Hepatocyte (in vitro differentiated cells): ENCODE measurements at regions not wholly inside any gene's neighbourhood (a gene's known extent, or its start where the extent isn't known, plus 50 kb on each side); places are given as distances from the start of the nearest gene placed in this dataset.

Experiments
- EZH2 ChIP-seq: fragments of 200-600 bp; sonication (generic); IDR thresholded peaks from 2 replicates; pipeline ENCODE4 v1.6.1; 2016; ENCODE audit warnings: antibody characterized with exemption, mild to moderate bottlenecking, borderline replicate concordance
- EZH2phosphoT487 ChIP-seq: fragments of 200-600 bp; sonication (generic); IDR thresholded peaks from one replicate; pipeline ENCODE4 v1.6.1; 2018; ENCODE audit warnings: antibody characterized with exemption, mild to moderate bottlenecking, low read depth, moderate library complexity; ENCODE audit not compliant: unreplicated experiment, severe bottlenecking
- TF ChIP-seq, protein P1 (sequence below): fragments of 200-600 bp; sonication (generic); IDR thresholded peaks from 2 replicates; pipeline ENCODE4 v1.5.1; 2016; ENCODE audit warnings: antibody characterized with exemption, mild to moderate bottlenecking; ENCODE audit not compliant: poor library complexity

GRCh38 chr7:130882396-130882795 is 148.4 kb upstream of the KLF14 start:
- TF ChIP-seq EZH2phosphoT487: no peak
- TF ChIP-seq, protein P1, sequence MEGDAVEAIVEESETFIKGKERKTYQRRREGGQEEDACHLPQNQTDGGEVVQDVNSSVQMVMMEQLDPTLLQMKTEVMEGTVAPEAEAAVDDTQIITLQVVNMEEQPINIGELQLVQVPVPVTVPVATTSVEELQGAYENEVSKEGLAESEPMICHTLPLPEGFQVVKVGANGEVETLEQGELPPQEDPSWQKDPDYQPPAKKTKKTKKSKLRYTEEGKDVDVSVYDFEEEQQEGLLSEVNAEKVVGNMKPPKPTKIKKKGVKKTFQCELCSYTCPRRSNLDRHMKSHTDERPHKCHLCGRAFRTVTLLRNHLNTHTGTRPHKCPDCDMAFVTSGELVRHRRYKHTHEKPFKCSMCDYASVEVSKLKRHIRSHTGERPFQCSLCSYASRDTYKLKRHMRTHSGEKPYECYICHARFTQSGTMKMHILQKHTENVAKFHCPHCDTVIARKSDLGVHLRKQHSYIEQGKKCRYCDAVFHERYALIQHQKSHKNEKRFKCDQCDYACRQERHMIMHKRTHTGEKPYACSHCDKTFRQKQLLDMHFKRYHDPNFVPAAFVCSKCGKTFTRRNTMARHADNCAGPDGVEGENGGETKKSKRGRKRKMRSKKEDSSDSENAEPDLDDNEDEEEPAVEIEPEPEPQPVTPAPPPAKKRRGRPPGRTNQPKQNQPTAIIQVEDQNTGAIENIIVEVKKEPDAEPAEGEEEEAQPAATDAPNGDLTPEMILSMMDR: no peak
- no peak for TF ChIP-seq EZH2
